ENCODE measurements at regions not wholly inside any gene's neighbourhood (a gene's known extent, or its start where the extent isn't known, plus 50 kb on each side); places are given as distances from the start of the nearest gene placed in this dataset.

- H3K9me3 ChIP-seq (ENCODE audit: control insufficient read depth, insufficient read depth, low read depth, low read length) = no peaks in the 10 kb centered on the region
- in situ Hi-C loops (cut with HindIII; ENCODE audit: low pct_unique_long_range_greater_than_20kb, low sequenced_read_pairs) (no loop called here), intact Hi-C loops (cut with micrococcal nuclease; ENCODE audit: unreplicated experiment) (no loop called here)
- H3K27me3 ChIP-seq (ENCODE audit: control insufficient read depth, insufficient read depth, low read length) = no peaks in the 10 kb centered on the region
- ATAC-seq (no peak), DNase-seq (ENCODE audit: low read depth, low spot score) (no peak)
- H3K36me3 ChIP-seq (ENCODE audit: control insufficient read depth, insufficient read depth, low read length) = no peaks in the 10 kb centered on the region
- no peak for TF ChIP-seq POLR2AphosphoS5 (IDR thresholded peaks at IDR 0.05; ENCODE audit: low read depth, low read length)
- TF ChIP-seq TCF7L2 (IDR thresholded peaks at IDR 0.05; ENCODE audit: low read depth, low read length) = no peak
- TF ChIP-seq REST (IDR thresholded peaks at IDR 0.05; ENCODE audit: insufficient read depth in 1 of 2, low read depth in 2 of 2, low read length in 1 of 2) = no peak
- no peak for TF ChIP-seq SIN3A (IDR thresholded peaks at IDR 0.05; ENCODE audit: borderline replicate concordance, insufficient read depth, low read depth, low read length)
- TF ChIP-seq, protein P1, sequence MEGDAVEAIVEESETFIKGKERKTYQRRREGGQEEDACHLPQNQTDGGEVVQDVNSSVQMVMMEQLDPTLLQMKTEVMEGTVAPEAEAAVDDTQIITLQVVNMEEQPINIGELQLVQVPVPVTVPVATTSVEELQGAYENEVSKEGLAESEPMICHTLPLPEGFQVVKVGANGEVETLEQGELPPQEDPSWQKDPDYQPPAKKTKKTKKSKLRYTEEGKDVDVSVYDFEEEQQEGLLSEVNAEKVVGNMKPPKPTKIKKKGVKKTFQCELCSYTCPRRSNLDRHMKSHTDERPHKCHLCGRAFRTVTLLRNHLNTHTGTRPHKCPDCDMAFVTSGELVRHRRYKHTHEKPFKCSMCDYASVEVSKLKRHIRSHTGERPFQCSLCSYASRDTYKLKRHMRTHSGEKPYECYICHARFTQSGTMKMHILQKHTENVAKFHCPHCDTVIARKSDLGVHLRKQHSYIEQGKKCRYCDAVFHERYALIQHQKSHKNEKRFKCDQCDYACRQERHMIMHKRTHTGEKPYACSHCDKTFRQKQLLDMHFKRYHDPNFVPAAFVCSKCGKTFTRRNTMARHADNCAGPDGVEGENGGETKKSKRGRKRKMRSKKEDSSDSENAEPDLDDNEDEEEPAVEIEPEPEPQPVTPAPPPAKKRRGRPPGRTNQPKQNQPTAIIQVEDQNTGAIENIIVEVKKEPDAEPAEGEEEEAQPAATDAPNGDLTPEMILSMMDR (IDR thresholded peaks at IDR 0.05) = no peak
- H3K4me3 ChIP-seq (ENCODE audit: low read depth in 2 of 2, low read length in 2 of 2) = no peak overlapping the region
- no peak overlapping the region for H3K27ac ChIP-seq (ENCODE audit: low read length)
- no peaks in the 10 kb centered on the region for H3K4me1 ChIP-seq (ENCODE audit: control insufficient read depth, insufficient read depth, low read length)
- ChIA-PET POLR2A (no interaction called here), CTCF (no interaction called here)
- BruUV-seq (replicated peaks) = no TSS peak
Measured at GRCh38 chr5:162668926-162669325, 601.4 kb downstream of the GABRG2 start.

DNA sequence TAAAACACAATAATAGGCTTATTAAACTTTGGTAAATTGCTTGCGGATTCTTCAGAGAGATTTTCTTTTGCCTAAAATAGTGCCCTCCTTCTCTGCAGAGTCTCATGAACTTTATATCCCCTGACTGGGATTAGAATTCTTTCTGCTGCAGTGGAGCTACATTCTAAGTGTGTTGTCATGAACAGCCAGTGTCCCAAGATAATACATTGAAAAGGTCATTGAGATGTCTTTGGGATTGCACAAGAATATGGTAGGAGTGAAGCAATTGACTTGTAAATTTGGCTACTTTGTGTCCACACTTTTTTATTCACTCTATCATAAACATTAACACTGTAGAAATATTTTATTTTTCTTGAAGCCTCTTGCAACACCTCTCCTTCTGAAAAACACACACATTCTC lies 604.5 kb downstream of the GABRG2 start:
- Histone ChIP-seq H3K27me3 (ENCODE audit: control insufficient read depth, insufficient read depth, low read length) (no peaks in the 10 kb centered on the region), H3K9me3 (ENCODE audit: control insufficient read depth, insufficient read depth, low read depth, low read length) (no peaks in the 10 kb centered on the region), H3K36me3 (ENCODE audit: control insufficient read depth, insufficient read depth, low read length) (no peaks in the 10 kb centered on the region), H3K4me1 (ENCODE audit: control insufficient read depth, insufficient read depth, low read length) (no peaks in the 10 kb centered on the region), H3K4me3 (ENCODE audit: low read depth in 2 of 2, low read length in 2 of 2) (no peak overlapping the region), H3K27ac (ENCODE audit: low read length) (no peak overlapping the region)
- DNase-seq (ENCODE audit: low read depth, low spot score) (no peak), ATAC-seq (no peak)
- POLR2A ChIA-PET = no interaction called here
- in situ Hi-C loops (cut with HindIII; ENCODE audit: low pct_unique_long_range_greater_than_20kb, low sequenced_read_pairs) = no loop called here
- CTCF ChIA-PET = no interaction called here
- TF ChIP-seq SIN3A (IDR thresholded peaks at IDR 0.05; ENCODE audit: borderline replicate concordance, insufficient read depth, low read depth, low read length) (no peak), REST (IDR thresholded peaks at IDR 0.05; ENCODE audit: insufficient read depth in 1 of 2, low read depth in 2 of 2, low read length in 1 of 2) (no peak), POLR2AphosphoS5 (IDR thresholded peaks at IDR 0.05; ENCODE audit: low read depth, low read length) (no peak), TCF7L2 (IDR thresholded peaks at IDR 0.05; ENCODE audit: low read depth, low read length) (no peak)
- TF ChIP-seq, protein P1 (IDR thresholded peaks at IDR 0.05) = no peak
- BruUV-seq (replicated peaks) = no TSS peak
- intact Hi-C loops (cut with micrococcal nuclease; ENCODE audit: unreplicated experiment) = no loop called here

Data from Panc1 (cell line).